ACC112 (cell line): ENCODE measurements at regions not wholly inside any gene's neighbourhood (a gene's known extent, or its start where the extent isn't known, plus 50 kb on each side); places are given as distances from the start of the nearest gene placed in this dataset.

Source experiments
- H2AFZ ChIP-seq: fragments of 200-600 bp; sonication (generic); one replicate; pipeline ENCODE4 v1.6.0; 2017; ENCODE audit warnings: antibody characterized with exemption, low read length; ENCODE audit not compliant: unreplicated experiment
- H3K27ac ChIP-seq: fragments of 200-600 bp; sonication (generic); 2 replicates; pipeline ENCODE4 v1.5.1; 2014; ENCODE audit warnings: low read depth, mild to moderate bottlenecking, antibody characterized with exemption, low read length, moderate library complexity
- H3K27me3 ChIP-seq: fragments of 200-600 bp; sonication (generic); 2 replicates; pipeline ENCODE4 v1.6.1; 2014; ENCODE audit warnings: mild to moderate bottlenecking, antibody characterized with exemption, low read length, moderate library complexity, mixed read lengths; ENCODE audit not compliant: insufficient read depth
- H3K36me3 ChIP-seq: fragments of 200-600 bp; sonication (generic); 2 replicates; pipeline ENCODE4 v1.6.1; 2016; ENCODE audit warnings: mild to moderate bottlenecking, antibody characterized with exemption, low read length, moderate library complexity, mixed read lengths; ENCODE audit not compliant: insufficient read depth
- H3K4me1 ChIP-seq: fragments of 200-600 bp; sonication (generic); one replicate; pipeline ENCODE4 v1.6.1; 2016; ENCODE audit warnings: low read length, mixed read lengths; ENCODE audit not compliant: insufficient read depth, unreplicated experiment, control insufficient read depth
- H3K4me3 ChIP-seq: fragments of 200-600 bp; sonication (generic); 2 replicates; pipeline ENCODE4 v1.5.1; 2014; ENCODE audit warnings: mild to moderate bottlenecking, low read depth, low read length
- H3K79me2 ChIP-seq: fragments of 200-600 bp; sonication (generic); one replicate; pipeline ENCODE4 v1.6.0; 2016; ENCODE audit warnings: low read length; ENCODE audit not compliant: control insufficient read depth, unreplicated experiment, insufficient read depth

- Histone ChIP-seq H3K4me3 (no peak overlapping the region), H3K36me3 (no peaks in the 10 kb centered on the region), H3K27ac (peak overlapping the region; percentile 66), H3K4me1 (peaks cover 25% of the 10 kb centered on the region), H2AFZ (no peak overlapping the region), H3K27me3 (no peaks in the 10 kb centered on the region), H3K79me2 (no peaks in the 10 kb centered on the region)
Measured at GRCh38 chr4:106869551-106869950, 166.6 kb downstream of the DKK2 start.

GRCh38 chr4:106868381-106869035 lies 167.6 kb downstream of the DKK2 start:
- peaks cover 29% of the 10 kb centered on the region for H3K4me1 ChIP-seq
- no peak overlapping the region; the same call in 1 of the 2 replicates for H3K4me3 ChIP-seq
- peak overlapping the region; percentile 66 for H3K27ac ChIP-seq
- H3K79me2 ChIP-seq: no peaks in the 10 kb centered on the region
- no peaks in the 10 kb centered on the region for H3K27me3 ChIP-seq
- H2AFZ ChIP-seq: peak overlapping the region; percentile 48
- no peaks in the 10 kb centered on the region for H3K36me3 ChIP-seq

- peaks cover 27% of the 10 kb centered on the region for H3K4me1 ChIP-seq
- no peaks in the 10 kb centered on the region for H3K36me3 ChIP-seq
- H3K27me3 ChIP-seq: no peaks in the 10 kb centered on the region
- H2AFZ ChIP-seq: peak overlapping the region; percentile 39
- H3K4me3 ChIP-seq: no peak overlapping the region
- H3K79me2 ChIP-seq: no peaks in the 10 kb centered on the region
- peak overlapping the region; percentile 56 for H3K27ac ChIP-seq
Measured at GRCh38 chr4:106864231-106864630, 171.9 kb downstream of the DKK2 start.

GRCh38 chr4:106854569-106855351 lies 181.4 kb downstream of the DKK2 start:
- H3K4me3 ChIP-seq: peak overlapping the region; percentile 49; the same call in 1 of the 2 replicates
- no peaks in the 10 kb centered on the region for H3K27me3 ChIP-seq
- no peak overlapping the region for H2AFZ ChIP-seq
- peaks cover 3% of the 10 kb centered on the region for H3K4me1 ChIP-seq
- no peak overlapping the region for H3K27ac ChIP-seq
- H3K36me3 ChIP-seq: no peaks in the 10 kb centered on the region
- H3K79me2 ChIP-seq: no peaks in the 10 kb centered on the region

- Histone ChIP-seq H3K36me3 (no peaks in the 10 kb centered on the region), H3K27ac (no peak overlapping the region), H3K4me1 (peaks cover 3% of the 10 kb centered on the region), H3K79me2 (no peaks in the 10 kb centered on the region), H3K27me3 (no peaks in the 10 kb centered on the region), H3K4me3 (no peak overlapping the region), H2AFZ (no peak overlapping the region)
Measured at GRCh38 chr4:106852426-106852825, 183.7 kb downstream of the DKK2 start.

- H3K79me2 ChIP-seq: no peaks in the 10 kb centered on the region
- peaks cover 3% of the 10 kb centered on the region for H3K4me1 ChIP-seq
- no peaks in the 10 kb centered on the region for H3K27me3 ChIP-seq
- H2AFZ ChIP-seq: no peak overlapping the region
- no peaks in the 10 kb centered on the region for H3K36me3 ChIP-seq
- H3K4me3 ChIP-seq: no peak overlapping the region
- H3K27ac ChIP-seq: no peak overlapping the region
Measured at GRCh38 chr4:106851726-106852125, 184.4 kb downstream of the DKK2 start.

GRCh38 chr4:106850691-106851090 lies 185.4 kb downstream of the DKK2 start:
- Histone ChIP-seq H3K4me3 (no peak overlapping the region), H3K79me2 (no peaks in the 10 kb centered on the region), H3K27ac (no peak overlapping the region), H2AFZ (no peak overlapping the region), H3K27me3 (no peaks in the 10 kb centered on the region), H3K36me3 (no peaks in the 10 kb centered on the region), H3K4me1 (peaks cover 3% of the 10 kb centered on the region)

GRCh38 chr4:106835919-106836318 lies 200.2 kb downstream of the DKK2 start:
- H3K36me3 ChIP-seq: no peaks in the 10 kb centered on the region
- no peaks in the 10 kb centered on the region for H3K27me3 ChIP-seq
- H2AFZ ChIP-seq: no peak overlapping the region
- no peaks in the 10 kb centered on the region for H3K4me1 ChIP-seq
- H3K4me3 ChIP-seq: no peak overlapping the region
- H3K79me2 ChIP-seq: no peaks in the 10 kb centered on the region
- H3K27ac ChIP-seq: no peak overlapping the region

- Histone ChIP-seq H3K79me2 (no peaks in the 10 kb centered on the region), H3K4me1 (no peaks in the 10 kb centered on the region), H3K36me3 (no peaks in the 10 kb centered on the region), H3K27me3 (no peaks in the 10 kb centered on the region), H3K27ac (no peak overlapping the region), H2AFZ (no peak overlapping the region), H3K4me3 (no peak overlapping the region)
Measured at GRCh38 chr4:106830879-106831278, 205.2 kb downstream of the DKK2 start.

GRCh38 chr4:106818764-106819163 lies 217.3 kb downstream of the DKK2 start:
- Histone ChIP-seq H3K79me2 (no peaks in the 10 kb centered on the region), H3K4me1 (no peaks in the 10 kb centered on the region), H3K36me3 (no peaks in the 10 kb centered on the region), H3K4me3 (no peak overlapping the region), H2AFZ (no peak overlapping the region), H3K27ac (no peak overlapping the region), H3K27me3 (no peaks in the 10 kb centered on the region)

- Histone ChIP-seq H2AFZ (no peak overlapping the region), H3K79me2 (no peaks in the 10 kb centered on the region), H3K4me3 (no peak overlapping the region), H3K4me1 (no peaks in the 10 kb centered on the region), H3K36me3 (no peaks in the 10 kb centered on the region), H3K27me3 (no peaks in the 10 kb centered on the region), H3K27ac (no peak overlapping the region)
Measured at GRCh38 chr4:106816496-106816895, 219.6 kb downstream of the DKK2 start.
